GM12878 (cell line): ENCODE measurements at regions not wholly inside any gene's neighbourhood (a gene's known extent, or its start where the extent isn't known, plus 50 kb on each side); places are given as distances from the start of the nearest gene placed in this dataset.

Experiments used
- ATAC-seq: fragments of 200-7000 bp; cut with Tn5 transposase; 3 replicates; pipeline ENCODE4 v1.9.1; 2020; ENCODE audit warnings: mild to moderate bottlenecking, moderate library complexity
- BruUV-seq: library from RNA; stranded (reverse); fragments of 400-500 nt; replicated peaks from 2 replicates; lab custom pipeline; 2021; lab: Mats Ljungman, UMichigan
- CTCF ChIA-PET: fragments of 300-600 bp; sonication (Branson Sonifier 250); formaldehyde crosslinking; extraction: SDS; loops from one replicate; lab custom pipeline; 2021; ENCODE audit warnings: inconsistent platforms; lab: Yijun Ruan, JAX
- POLR2A ChIA-PET: fragments of 350-600 bp; formaldehyde crosslinking; extraction: SDS; loops from one replicate; lab custom pipeline; 2021; ENCODE audit warnings: inconsistent platforms; lab: Charles Lee
- RAD21 ChIA-PET: fragments of 300-600 bp; sonication (Branson Sonifier 250); formaldehyde crosslinking; loops from one replicate; lab custom pipeline; 2023; ENCODE audit warnings: antibody characterized with exemption; ENCODE audit not compliant: unreplicated experiment; lab: Charles Lee
- SMC1A ChIA-PET: fragments of 300-600 bp; sonication (Branson Sonifier 250); formaldehyde crosslinking; loops from one replicate; lab custom pipeline; 2023; ENCODE audit not compliant: unreplicated experiment, uncharacterized antibody; lab: Charles Lee
- DNase-seq: peaks from one replicate; pipeline ENCODE4 v3.0.0-alpha.2; 2011; ENCODE audit warnings: low read depth, low spot score
- FAIRE-seq: peaks from 3 replicates; lab custom pipeline; 2011; peaks lifted over from hg19 to GRCh38; lab: Jason Lieb, UNC
- H2AFZ ChIP-seq: 2 replicates; pipeline ENCODE4 v1.6.0; 2011; ENCODE audit warnings: low read depth, low read length, control low read depth; ENCODE audit not compliant: control insufficient read depth
- H3K27ac ChIP-seq: 2 replicates; pipeline ENCODE4 v1.5.1; 2011; ENCODE audit warnings: control low read depth; ENCODE audit not compliant: control insufficient read depth, insufficient read depth
- H3K27me3 ChIP-seq, 2 experiments: replicated peaks in 1 of 2; 2 replicates each; pipeline versions ENCODE4 v1.6.0 to v1.6.1; 2011; ENCODE audit warnings: low read length in 1 of 2; ENCODE audit not compliant: control insufficient read depth in 2 of 2, insufficient read depth in 2 of 2
- H3K36me3 ChIP-seq, 2 experiments: 2 replicates each; pipeline ENCODE4 v1.5.1; 2011; ENCODE audit warnings: low read length in 1 of 2; ENCODE audit not compliant: control insufficient read depth in 2 of 2, insufficient read depth in 2 of 2
- H3K4me1 ChIP-seq: 2 replicates; pipeline ENCODE4 v1.6.1; 2011; ENCODE audit warnings: mild to moderate bottlenecking, low read length, moderate library complexity, mixed read lengths; ENCODE audit not compliant: control insufficient read depth, insufficient read depth
- H3K4me2 ChIP-seq: 2 replicates; pipeline ENCODE4 v1.6.0; 2011; ENCODE audit warnings: control low read depth; ENCODE audit not compliant: control insufficient read depth, insufficient read depth
- H3K4me3 ChIP-seq: fragments of 200-600 bp; sonication (generic); 2 replicates; pipeline ENCODE4 v1.5.1; 2016
- H3K79me2 ChIP-seq: 2 replicates; pipeline ENCODE4 v1.6.0; 2011; ENCODE audit warnings: low read length; ENCODE audit not compliant: control insufficient read depth, insufficient read depth
- H3K9ac ChIP-seq: 2 replicates; pipeline ENCODE4 v1.8.0; 2011; ENCODE audit warnings: low read length, control low read depth, mixed read lengths; ENCODE audit not compliant: control insufficient read depth, insufficient read depth
- H3K9me3 ChIP-seq: replicated peaks from 3 replicates; pipeline ENCODE4 v1.5.1; 2011; ENCODE audit warnings: mild to moderate bottlenecking, low read length; ENCODE audit not compliant: control insufficient read depth, insufficient read depth
- H4K20me1 ChIP-seq: 2 replicates; pipeline ENCODE4 v1.6.0; 2011; ENCODE audit not compliant: control insufficient read depth, insufficient read depth
- BHLHE40 ChIP-seq, 2 experiments: fragments of 450-650 bp in 1 of 2; IDR thresholded peaks; 2 replicates each; pipeline ENCODE4 v1.6.1; 2011 to 2017; ENCODE audit warnings: low read depth in 2 of 2, borderline replicate concordance in 1 of 2, improper control_type of control experiment in 1 of 2, low read length in 1 of 2, mild to moderate bottlenecking in 1 of 2
- BMI1 ChIP-seq: fragments of 450-650 bp; IDR thresholded peaks from 2 replicates; pipeline ENCODE4 v1.6.1; 2016; ENCODE audit warnings: mild to moderate bottlenecking, moderate library complexity, borderline replicate concordance
- BRCA1 ChIP-seq: IDR thresholded peaks from 2 replicates; pipeline ENCODE4 v1.6.1; 2011; ENCODE audit warnings: low read depth, low read length, improper control_type of control experiment
- ESRRA ChIP-seq: IDR thresholded peaks from 2 replicates; pipeline ENCODE4 v1.6.1; 2012; ENCODE audit warnings: mild to moderate bottlenecking, low read length, improper control_type of control experiment
- HCFC1 ChIP-seq: fragments of 150-350 bp; IDR thresholded peaks from 2 replicates; pipeline ENCODE4 v1.6.1; 2014; ENCODE audit warnings: low read length
- IKZF2 ChIP-seq, 2 experiments: fragments of 450-650 bp; IDR thresholded peaks; 2 replicates each; pipeline ENCODE4 v1.6.1; 2017; ENCODE audit warnings: mild to moderate bottlenecking in 2 of 2, moderate library complexity in 2 of 2
- NFYA ChIP-seq: IDR thresholded peaks from 2 replicates; pipeline ENCODE4 v1.6.1; 2011; ENCODE audit warnings: low read depth, mild to moderate bottlenecking, low read length, improper control_type of control experiment, borderline replicate concordance
- PAX8 ChIP-seq: fragments of 450-650 bp; IDR thresholded peaks from 2 replicates; pipeline ENCODE4 v1.6.1; 2017; ENCODE audit warnings: mild to moderate bottlenecking, moderate library complexity
- POLR2AphosphoS5 ChIP-seq: IDR thresholded peaks from 2 replicates; pipeline ENCODE4 v1.6.1; 2011; ENCODE audit warnings: mild to moderate bottlenecking, low read length, inconsistent platforms
- RELA ChIP-seq: fragments of 450-650 bp; IDR thresholded peaks from 2 replicates; pipeline ENCODE4 v1.8.0; 2014; ENCODE audit warnings: borderline replicate concordance; ENCODE audit not compliant: partially characterized antibody
- SMC3 ChIP-seq: IDR thresholded peaks from 2 replicates; pipeline ENCODE4 v1.6.1; 2011; ENCODE audit warnings: low read length, improper control_type of control experiment, borderline replicate concordance
- ZBTB4 ChIP-seq: fragments of 450-650 bp; formaldehyde crosslinking; IDR thresholded peaks from 2 replicates; pipeline ENCODE4 v1.4.0; 2022; ENCODE audit warnings: mild to moderate bottlenecking, moderate library complexity
- ZNF622 ChIP-seq: fragments of 450-650 bp; IDR thresholded peaks from 2 replicates; pipeline ENCODE4 v1.6.1; 2017; ENCODE audit warnings: mild to moderate bottlenecking, inconsistent platforms
- in situ Hi-C: fragments of 300-500 bp; cut with MboI; formaldehyde crosslinking; loops from 9 replicates; pipeline ENCODE4 v1.14.3; 2018; ENCODE audit warnings: mixed read lengths
- intact Hi-C: fragments of 100-400 bp; cut with micrococcal nuclease; formaldehyde crosslinking; loops from one replicate; pipeline ENCODE4 v1.14.2; 2022; ENCODE audit not compliant: unreplicated experiment
- TF ChIP-seq, protein P1 (sequence below): fragments of 450-650 bp; IDR thresholded peaks from 2 replicates; pipeline ENCODE4 v1.6.1; 2017; ENCODE audit warnings: mild to moderate bottlenecking, low read depth, inconsistent platforms; ENCODE audit not compliant: poor library complexity, severe bottlenecking
- TF ChIP-seq, protein P2 (sequence below): fragments of 450-650 bp; IDR thresholded peaks from 2 replicates; pipeline ENCODE4 v1.6.1; 2017; ENCODE audit warnings: mild to moderate bottlenecking, moderate library complexity
- TF ChIP-seq, protein P3 (sequence below): IDR thresholded peaks from 2 replicates; pipeline ENCODE4 v1.6.1; 2011; ENCODE audit warnings: low read depth, low read length, improper control_type of control experiment, borderline replicate concordance

GRCh38 chr7:121741896-121742295 lies 131.1 kb upstream of the PTPRZ1 start:
- no TSS peak for BruUV-seq
- H3K4me2 ChIP-seq, result no peak overlapping the region
- RAD21 ChIA-PET, result no interaction called here
- DNase-seq (no peak), FAIRE-seq (no peak), ATAC-seq (no peak)
- H3K79me2 ChIP-seq, result no peaks in the 10 kb centered on the region
- no peaks in the 10 kb centered on the region for H3K36me3 ChIP-seq
- CTCF ChIA-PET, result interaction anchor here (0.6 to 1.8 kb wide), 2 partner anchors 253 to 269 kb away, joined by 3 to 6 read pairs; no protein-coding TSS in a partner anchor
- no peaks in the 10 kb centered on the region for H3K9me3 ChIP-seq
- SMC1A ChIA-PET, result no interaction called here
- H3K4me3 ChIP-seq, result no peak overlapping the region
- no peak overlapping the region for H2AFZ ChIP-seq
- no peak overlapping the region for H3K27ac ChIP-seq
- POLR2A ChIA-PET, result no interaction called here
- H3K4me1 ChIP-seq, result no peaks in the 10 kb centered on the region
- in situ Hi-C loops, result no loop called here
- intact Hi-C loops, result no loop called here
- H3K27me3 ChIP-seq, result no peaks in the 10 kb centered on the region
- no peaks in the 10 kb centered on the region for H4K20me1 ChIP-seq
- no peak overlapping the region for H3K9ac ChIP-seq
- TF ChIP-seq, protein P1, sequence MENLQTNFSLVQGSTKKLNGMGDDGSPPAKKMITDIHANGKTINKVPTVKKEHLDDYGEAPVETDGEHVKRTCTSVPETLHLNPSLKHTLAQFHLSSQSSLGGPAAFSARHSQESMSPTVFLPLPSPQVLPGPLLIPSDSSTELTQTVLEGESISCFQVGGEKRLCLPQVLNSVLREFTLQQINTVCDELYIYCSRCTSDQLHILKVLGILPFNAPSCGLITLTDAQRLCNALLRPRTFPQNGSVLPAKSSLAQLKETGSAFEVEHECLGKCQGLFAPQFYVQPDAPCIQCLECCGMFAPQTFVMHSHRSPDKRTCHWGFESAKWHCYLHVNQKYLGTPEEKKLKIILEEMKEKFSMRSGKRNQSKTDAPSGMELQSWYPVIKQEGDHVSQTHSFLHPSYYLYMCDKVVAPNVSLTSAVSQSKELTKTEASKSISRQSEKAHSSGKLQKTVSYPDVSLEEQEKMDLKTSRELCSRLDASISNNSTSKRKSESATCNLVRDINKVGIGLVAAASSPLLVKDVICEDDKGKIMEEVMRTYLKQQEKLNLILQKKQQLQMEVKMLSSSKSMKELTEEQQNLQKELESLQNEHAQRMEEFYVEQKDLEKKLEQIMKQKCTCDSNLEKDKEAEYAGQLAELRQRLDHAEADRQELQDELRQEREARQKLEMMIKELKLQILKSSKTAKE, result no peak
- no peak for TF ChIP-seq BRCA1
- TF ChIP-seq BMI1, result no peak
- TF ChIP-seq ESRRA, result no peak
- no peak for TF ChIP-seq RELA
- no peak for TF ChIP-seq ZBTB4 (CRISPR knock-in tag)
- no peak for TF ChIP-seq ZNF622
- TF ChIP-seq SMC3, result no peak
- TF ChIP-seq, protein P2, sequence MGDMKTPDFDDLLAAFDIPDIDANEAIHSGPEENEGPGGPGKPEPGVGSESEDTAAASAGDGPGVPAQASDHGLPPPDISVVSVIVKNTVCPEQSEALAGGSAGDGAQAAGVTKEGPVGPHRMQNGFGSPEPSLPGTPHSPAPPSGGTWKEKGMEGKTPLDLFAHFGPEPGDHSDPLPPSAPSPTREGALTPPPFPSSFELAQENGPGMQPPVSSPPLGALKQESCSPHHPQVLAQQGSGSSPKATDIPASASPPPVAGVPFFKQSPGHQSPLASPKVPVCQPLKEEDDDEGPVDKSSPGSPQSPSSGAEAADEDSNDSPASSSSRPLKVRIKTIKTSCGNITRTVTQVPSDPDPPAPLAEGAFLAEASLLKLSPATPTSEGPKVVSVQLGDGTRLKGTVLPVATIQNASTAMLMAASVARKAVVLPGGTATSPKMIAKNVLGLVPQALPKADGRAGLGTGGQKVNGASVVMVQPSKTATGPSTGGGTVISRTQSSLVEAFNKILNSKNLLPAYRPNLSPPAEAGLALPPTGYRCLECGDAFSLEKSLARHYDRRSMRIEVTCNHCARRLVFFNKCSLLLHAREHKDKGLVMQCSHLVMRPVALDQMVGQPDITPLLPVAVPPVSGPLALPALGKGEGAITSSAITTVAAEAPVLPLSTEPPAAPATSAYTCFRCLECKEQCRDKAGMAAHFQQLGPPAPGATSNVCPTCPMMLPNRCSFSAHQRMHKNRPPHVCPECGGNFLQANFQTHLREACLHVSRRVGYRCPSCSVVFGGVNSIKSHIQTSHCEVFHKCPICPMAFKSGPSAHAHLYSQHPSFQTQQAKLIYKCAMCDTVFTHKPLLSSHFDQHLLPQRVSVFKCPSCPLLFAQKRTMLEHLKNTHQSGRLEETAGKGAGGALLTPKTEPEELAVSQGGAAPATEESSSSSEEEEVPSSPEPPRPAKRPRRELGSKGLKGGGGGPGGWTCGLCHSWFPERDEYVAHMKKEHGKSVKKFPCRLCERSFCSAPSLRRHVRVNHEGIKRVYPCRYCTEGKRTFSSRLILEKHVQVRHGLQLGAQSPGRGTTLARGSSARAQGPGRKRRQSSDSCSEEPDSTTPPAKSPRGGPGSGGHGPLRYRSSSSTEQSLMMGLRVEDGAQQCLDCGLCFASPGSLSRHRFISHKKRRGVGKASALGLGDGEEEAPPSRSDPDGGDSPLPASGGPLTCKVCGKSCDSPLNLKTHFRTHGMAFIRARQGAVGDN, result no peak
- no peak for TF ChIP-seq HCFC1
- no peak for TF ChIP-seq POLR2AphosphoS5
- no peak for TF ChIP-seq IKZF2 (IDR thresholded peaks at IDR 0.05)
- TF ChIP-seq, protein P3, sequence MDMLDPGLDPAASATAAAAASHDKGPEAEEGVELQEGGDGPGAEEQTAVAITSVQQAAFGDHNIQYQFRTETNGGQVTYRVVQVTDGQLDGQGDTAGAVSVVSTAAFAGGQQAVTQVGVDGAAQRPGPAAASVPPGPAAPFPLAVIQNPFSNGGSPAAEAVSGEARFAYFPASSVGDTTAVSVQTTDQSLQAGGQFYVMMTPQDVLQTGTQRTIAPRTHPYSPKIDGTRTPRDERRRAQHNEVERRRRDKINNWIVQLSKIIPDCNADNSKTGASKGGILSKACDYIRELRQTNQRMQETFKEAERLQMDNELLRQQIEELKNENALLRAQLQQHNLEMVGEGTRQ, result no peak
- no peak for TF ChIP-seq BHLHE40 (IDR thresholded peaks at IDR 0.05; ENCODE audit: borderline replicate concordance in 1 of 2, low read depth in 2 of 2, low read length in 1 of 2)
- no peak for TF ChIP-seq PAX8
- no peak for TF ChIP-seq NFYA
